Cardiac fibroblast (primary cell): ENCODE measurements at regions not wholly inside any gene's neighbourhood (a gene's known extent, or its start where the extent isn't known, plus 50 kb on each side); places are given as distances from the start of the nearest gene placed in this dataset.
"Not testable (repeated sequence)": the region's sequence is repeated elsewhere in the genome, so short reads cannot be mapped to it uniquely, and the experiment has no call there.

Source experiments
- DNase-seq, 2 donors: peaks; one replicate each; pipeline versions ENCODE4 v3.0.0 to v3.0.0-alpha.2; 2010; ENCODE audit warnings: low read depth in 2 of 2
- H3K4me3 ChIP-seq, 2 donors: replicated peaks in 1 of 2; 1 replicate in 1 of 2; 2 replicates in 1 of 2; pipeline ENCODE4 v1.5.1; 2011; ENCODE audit warnings: low read depth in 2 of 2, low read length in 2 of 2, mild to moderate bottlenecking in 2 of 2, moderate library complexity in 1 of 2
- TF ChIP-seq, protein P1 (sequence below): IDR thresholded peaks from one replicate; pipeline ENCODE4 v1.5.1; 2011; ENCODE audit warnings: low read depth, mild to moderate bottlenecking, low read length, inconsistent platforms

DNA sequence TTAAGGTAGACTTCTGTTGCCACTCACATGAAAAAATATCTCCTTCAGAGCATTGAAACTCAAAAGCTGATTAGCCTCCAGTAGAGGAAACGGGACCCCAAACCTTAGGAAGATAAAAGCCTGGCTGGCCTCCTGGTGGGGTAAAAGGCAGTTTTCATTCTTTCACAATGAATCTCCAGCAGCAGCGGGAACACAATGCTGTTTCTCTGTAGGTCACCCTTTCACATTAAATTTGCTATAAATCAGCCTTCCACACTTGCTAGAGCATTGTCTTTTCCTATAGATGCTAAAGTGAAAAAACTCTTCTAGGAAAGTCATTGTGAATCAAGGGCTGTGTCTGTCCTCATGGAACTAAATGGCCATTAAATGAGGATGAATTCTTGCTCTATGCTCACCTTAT lies 207.3 kb upstream of the MAGEB2 start:
- H3K4me3 ChIP-seq: no peak overlapping the region
- DNase-seq: no peak
- TF ChIP-seq, protein P1, sequence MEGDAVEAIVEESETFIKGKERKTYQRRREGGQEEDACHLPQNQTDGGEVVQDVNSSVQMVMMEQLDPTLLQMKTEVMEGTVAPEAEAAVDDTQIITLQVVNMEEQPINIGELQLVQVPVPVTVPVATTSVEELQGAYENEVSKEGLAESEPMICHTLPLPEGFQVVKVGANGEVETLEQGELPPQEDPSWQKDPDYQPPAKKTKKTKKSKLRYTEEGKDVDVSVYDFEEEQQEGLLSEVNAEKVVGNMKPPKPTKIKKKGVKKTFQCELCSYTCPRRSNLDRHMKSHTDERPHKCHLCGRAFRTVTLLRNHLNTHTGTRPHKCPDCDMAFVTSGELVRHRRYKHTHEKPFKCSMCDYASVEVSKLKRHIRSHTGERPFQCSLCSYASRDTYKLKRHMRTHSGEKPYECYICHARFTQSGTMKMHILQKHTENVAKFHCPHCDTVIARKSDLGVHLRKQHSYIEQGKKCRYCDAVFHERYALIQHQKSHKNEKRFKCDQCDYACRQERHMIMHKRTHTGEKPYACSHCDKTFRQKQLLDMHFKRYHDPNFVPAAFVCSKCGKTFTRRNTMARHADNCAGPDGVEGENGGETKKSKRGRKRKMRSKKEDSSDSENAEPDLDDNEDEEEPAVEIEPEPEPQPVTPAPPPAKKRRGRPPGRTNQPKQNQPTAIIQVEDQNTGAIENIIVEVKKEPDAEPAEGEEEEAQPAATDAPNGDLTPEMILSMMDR: no peak

DNA sequence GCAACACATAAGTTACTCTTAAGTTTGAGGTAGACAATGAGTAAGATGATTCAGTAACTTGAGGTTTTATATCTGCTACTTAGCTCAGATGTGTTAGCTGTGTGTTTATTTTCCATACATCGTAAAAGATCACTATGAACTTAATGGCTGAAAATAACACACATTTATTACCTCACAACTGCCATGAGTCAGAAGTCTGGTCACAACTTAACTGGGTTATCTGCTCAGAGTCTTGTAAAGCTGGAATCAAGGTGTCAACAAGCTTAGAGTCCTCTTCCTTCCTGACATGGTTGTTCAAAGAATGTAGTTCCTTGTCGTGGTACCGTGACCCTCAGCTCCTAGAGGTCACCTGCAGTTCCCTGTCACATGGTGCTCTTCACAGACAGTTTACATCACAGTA lies 204.9 kb upstream of the MAGEB2 start:
- TF ChIP-seq, protein P1: no peak
- H3K4me3 ChIP-seq: no peak overlapping the region
- no peak for DNase-seq

DNA sequence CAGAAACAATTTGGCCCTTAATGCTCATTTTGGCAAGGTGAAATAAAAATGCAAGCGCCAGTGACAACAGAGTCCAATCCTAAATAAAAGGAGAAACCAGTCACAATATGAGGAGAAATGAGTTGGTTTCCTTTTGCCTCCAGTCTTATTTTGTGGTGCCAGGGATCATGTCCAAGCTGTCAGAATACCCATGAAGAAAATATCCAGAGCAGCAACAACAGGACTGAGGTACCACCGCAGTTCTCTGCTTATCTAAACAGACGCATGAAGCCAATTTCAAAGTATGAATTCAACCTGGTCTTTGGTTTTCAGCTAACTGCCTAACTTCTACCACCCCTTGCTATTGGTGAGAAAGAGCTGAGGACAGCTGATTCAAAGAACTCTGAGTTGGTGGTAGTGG lies 199.9 kb upstream of the MAGEB2 start:
- peak in 1 of 2 donors; percentile 1 for DNase-seq
- TF ChIP-seq, protein P1: no peak

DNA sequence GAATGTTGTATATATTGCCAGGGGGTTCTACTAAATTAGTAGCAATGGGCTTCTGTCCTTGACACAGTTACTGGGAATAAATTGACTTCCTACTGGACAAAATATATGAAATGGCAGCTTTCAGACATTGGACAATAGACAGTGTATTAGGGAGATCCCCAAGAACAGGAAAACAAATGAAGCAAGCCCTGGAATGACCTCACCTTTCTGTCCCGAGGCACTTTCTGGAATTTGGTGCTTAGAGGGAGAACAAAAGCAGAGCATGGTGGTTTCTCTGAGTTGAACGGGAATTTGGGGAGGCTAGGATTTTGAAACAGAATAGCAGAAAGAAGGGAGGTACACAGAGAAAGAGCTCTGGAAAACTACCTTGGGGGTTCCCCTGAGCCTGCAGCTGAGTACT lies 187.7 kb upstream of the MAGEB2 start:
- no peak for DNase-seq
- TF ChIP-seq, protein P1: no peak
- no peak overlapping the region for H3K4me3 ChIP-seq

More for the DNA sequence above, 199.9 kb upstream of the MAGEB2 start:
- no peak overlapping the region for H3K4me3 ChIP-seq

DNA sequence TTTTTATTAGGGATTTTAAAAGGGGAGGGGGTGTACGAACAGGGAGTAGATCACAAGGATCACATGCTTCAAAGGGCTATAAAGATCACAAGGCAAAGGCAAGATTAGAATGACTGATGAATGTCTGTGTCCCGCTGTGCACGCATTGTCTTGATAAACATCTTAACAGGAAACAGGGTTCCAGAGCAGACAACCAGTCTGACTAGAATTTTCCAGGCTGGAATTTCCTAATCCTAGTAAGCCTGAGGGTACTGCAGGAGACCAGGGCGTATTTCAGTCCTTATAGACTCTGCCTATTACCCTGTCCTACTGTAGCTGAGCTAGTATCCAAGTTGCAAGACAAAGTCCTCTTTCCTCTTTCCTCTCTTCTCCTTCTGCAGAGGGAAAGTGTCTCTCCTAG lies 179.0 kb upstream of the MAGEB2 start:
- not testable (repeated sequence) for H3K4me3 ChIP-seq, DNase-seq

DNA sequence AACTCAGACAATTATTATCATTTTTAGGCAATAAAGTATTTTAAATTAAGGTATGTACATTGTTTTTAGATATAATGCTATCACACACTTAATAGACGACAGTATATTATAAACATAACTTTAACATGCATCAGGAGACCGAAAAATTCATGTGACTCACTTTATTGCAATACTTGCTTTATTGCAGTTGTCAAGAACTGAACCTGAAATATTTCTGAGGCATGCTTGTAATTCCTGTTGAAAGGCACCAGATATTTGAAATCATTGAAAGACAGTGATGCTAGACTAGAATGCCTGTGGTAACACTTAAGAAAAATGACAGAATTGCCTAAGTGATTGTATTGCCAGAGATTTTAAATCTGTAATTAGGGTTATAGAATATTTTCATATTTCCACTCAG lies 175.6 kb upstream of the MAGEB2 start:
- H3K4me3 ChIP-seq: no peak overlapping the region
- DNase-seq: peak; percentile 18 to 45
- TF ChIP-seq, protein P1: no peak

DNA sequence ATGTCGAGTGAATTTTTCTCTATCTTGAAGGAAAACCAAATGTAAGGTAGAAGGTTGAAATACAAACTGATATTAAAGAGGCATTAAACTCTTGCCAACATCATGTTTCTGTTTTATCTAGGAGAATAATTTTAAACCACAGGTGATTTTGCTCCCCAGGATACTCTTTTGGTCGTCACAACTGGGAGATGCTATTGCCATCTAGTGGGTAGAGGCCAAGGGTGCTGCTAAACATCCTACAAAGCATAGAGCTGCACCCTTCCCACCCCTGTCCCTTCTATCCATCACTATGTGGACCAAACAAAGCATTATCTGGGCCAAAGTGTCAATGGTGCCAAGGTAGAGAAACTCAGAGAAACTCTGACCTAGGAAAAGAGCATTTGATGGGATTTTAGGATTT lies 154.6 kb upstream of the MAGEB2 start:
- TF ChIP-seq, protein P1: peak; percentile 46
- DNase-seq: peak; percentile 26
- H3K4me3 ChIP-seq: no peak overlapping the region

DNA sequence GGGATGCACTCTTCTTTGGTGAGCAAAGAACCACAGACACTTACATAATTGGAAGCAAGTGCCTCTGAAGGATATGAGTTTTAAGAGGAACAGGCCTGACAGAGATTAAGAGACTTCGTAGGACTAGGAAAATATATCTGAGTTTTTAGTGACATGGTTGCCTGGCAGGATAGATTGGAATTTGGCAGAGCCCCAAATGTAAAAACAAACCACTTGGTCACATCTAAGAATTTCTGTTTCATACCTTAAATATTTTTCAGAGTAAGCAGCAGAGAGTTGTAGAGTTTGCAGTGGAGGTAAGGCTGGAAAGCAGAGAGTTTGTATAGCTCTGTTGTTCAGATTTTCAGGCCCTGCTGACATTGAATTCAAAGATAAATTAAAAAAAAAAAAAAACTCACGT lies 150.1 kb upstream of the MAGEB2 start:
- peak; percentile 41 to 50 for DNase-seq
- H3K4me3 ChIP-seq: no peak overlapping the region
- TF ChIP-seq, protein P1: no peak
